ENCODE measurements at regions not wholly inside any gene's neighbourhood (a gene's known extent, or its start where the extent isn't known, plus 50 kb on each side); places are given as distances from the start of the nearest gene placed in this dataset.
"Not testable (repeated sequence)": the region's sequence is repeated elsewhere in the genome, so short reads cannot be mapped to it uniquely, and the experiment has no call there.

GRCh38 chrX:13468096-13468495 is 101.3 kb upstream of the EGFL6 start:
- H3K4me3 Mint-ChIP-seq, result no peak overlapping the region
- H3K27me3 Mint-ChIP-seq (ENCODE audit: low read depth), result no peaks in the 10 kb centered on the region
- H3K36me3 Mint-ChIP-seq (ENCODE audit: insufficient read depth), result peaks cover under 1% of the 10 kb centered on the region
- H3K4me1 Mint-ChIP-seq (ENCODE audit: low read depth), result peaks cover 10% of the 10 kb centered on the region
- DNase-seq, result no peak
- no peak for ATAC-seq
- H3K9me3 Mint-ChIP-seq, result no peaks in the 10 kb centered on the region

GRCh38 chrX:13467243-13467642 is 102.2 kb upstream of the EGFL6 start:
- Mint-ChIP-seq H3K27me3 (ENCODE audit: low read depth) (no peaks in the 10 kb centered on the region), H3K4me1 (ENCODE audit: low read depth) (peaks cover 5% of the 10 kb centered on the region), H3K9me3 (no peaks in the 10 kb centered on the region), H3K4me3 (no peak overlapping the region), H3K36me3 (ENCODE audit: insufficient read depth) (peaks cover 2% of the 10 kb centered on the region)
- no peak for ATAC-seq
- DNase-seq, result no peak

GRCh38 chrX:13464599-13465275 is 104.7 kb upstream of the EGFL6 start:
- ATAC-seq (no peak), DNase-seq (no peak)
- H3K4me3 Mint-ChIP-seq, result no peak overlapping the region
- no peaks in the 10 kb centered on the region for H3K4me1 Mint-ChIP-seq (ENCODE audit: low read depth)
- peaks cover 2% of the 10 kb centered on the region for H3K36me3 Mint-ChIP-seq (ENCODE audit: insufficient read depth)
- no peaks in the 10 kb centered on the region for H3K27me3 Mint-ChIP-seq (ENCODE audit: low read depth)
- no peaks in the 10 kb centered on the region for H3K9me3 Mint-ChIP-seq

- H3K9me3 Mint-ChIP-seq, result no peaks in the 10 kb centered on the region
- H3K36me3 Mint-ChIP-seq (ENCODE audit: insufficient read depth), result peaks cover 2% of the 10 kb centered on the region
- H3K27me3 Mint-ChIP-seq (ENCODE audit: low read depth), result no peaks in the 10 kb centered on the region
- ATAC-seq (no peak), DNase-seq (no peak)
- H3K4me3 Mint-ChIP-seq, result no peak overlapping the region
- H3K4me1 Mint-ChIP-seq (ENCODE audit: low read depth), result no peaks in the 10 kb centered on the region
Measured at GRCh38 chrX:13463608-13464007, 105.8 kb upstream of the EGFL6 start.

DNA sequence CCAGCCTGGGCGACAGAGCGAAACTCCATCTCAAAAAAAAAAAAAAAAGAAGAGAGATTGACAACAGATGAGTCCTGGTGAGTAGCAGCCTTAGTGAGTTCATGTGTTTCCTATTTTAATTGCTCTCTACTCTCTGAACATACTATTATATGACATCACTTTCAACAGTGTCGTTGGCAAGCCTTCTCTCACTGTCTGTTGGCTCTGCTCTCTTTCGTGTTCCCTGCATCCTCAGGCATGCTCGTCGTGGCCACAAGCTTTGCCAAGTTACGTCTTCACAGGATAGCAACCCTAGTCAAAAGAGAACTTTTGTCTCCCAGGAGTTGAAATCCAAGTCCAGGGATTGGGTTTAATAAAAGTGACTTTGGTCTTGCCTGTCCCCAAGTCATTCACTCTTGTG is 117.1 kb upstream of the EGFL6 start:
- Mint-ChIP-seq H3K36me3 (ENCODE audit: insufficient read depth) (no peaks in the 10 kb centered on the region), H3K9me3 (no peaks in the 10 kb centered on the region), H3K4me3 (no peak overlapping the region), H3K27me3 (ENCODE audit: low read depth) (no peaks in the 10 kb centered on the region), H3K4me1 (ENCODE audit: low read depth) (no peaks in the 10 kb centered on the region)
- DNase-seq (no peak), ATAC-seq (no peak)

DNA sequence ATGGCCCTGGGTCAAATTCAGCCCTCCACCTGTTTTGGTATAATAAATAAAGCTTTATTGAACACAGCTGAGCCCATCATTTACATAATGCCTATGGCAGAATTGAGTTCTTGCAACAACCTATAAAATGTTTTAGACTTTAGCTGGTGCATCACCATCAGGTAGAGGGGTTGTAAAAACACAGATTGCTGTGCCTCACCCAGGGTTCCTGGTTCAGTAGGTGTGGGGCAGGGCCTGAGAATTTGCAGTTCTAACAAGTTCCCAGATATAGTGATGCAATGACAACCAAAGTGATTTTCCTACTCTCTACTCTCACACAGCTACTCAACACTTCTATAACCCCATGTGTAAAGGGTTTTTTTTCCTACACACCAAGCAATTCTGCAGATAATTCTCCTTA is 120.0 kb upstream of the EGFL6 start:
- ATAC-seq (no peak), DNase-seq (no peak)
- Mint-ChIP-seq H3K9me3 (peaks cover 3% of the 10 kb centered on the region), H3K4me3 (no peak overlapping the region), H3K36me3 (ENCODE audit: insufficient read depth) (no peaks in the 10 kb centered on the region), H3K4me1 (ENCODE audit: low read depth) (no peaks in the 10 kb centered on the region), H3K27me3 (ENCODE audit: low read depth) (no peaks in the 10 kb centered on the region)

DNA sequence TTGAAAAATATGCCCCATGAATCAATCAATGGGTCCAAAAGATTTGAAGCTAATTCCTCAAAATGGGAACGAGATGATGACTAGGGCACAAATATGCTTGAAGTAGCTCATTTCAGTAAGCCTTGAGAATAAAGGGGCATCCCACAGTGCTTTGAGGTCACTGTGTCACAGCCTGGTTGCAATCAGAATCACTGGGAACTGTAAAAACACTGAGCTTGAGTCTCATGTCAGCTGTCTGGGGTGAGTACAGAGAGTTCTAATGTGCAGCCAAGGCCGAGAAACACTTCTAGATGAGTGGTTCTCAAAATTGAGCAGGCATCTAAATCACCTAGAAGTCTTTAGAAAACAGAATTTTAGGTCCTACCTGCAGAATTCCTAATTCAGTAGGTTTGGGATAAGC is 120.5 kb upstream of the EGFL6 start:
- no peaks in the 10 kb centered on the region for H3K36me3 Mint-ChIP-seq (ENCODE audit: insufficient read depth)
- no peak for ATAC-seq
- H3K4me1 Mint-ChIP-seq (ENCODE audit: low read depth), result no peaks in the 10 kb centered on the region
- no peaks in the 10 kb centered on the region for H3K27me3 Mint-ChIP-seq (ENCODE audit: low read depth)
- H3K9me3 Mint-ChIP-seq, result peaks cover 4% of the 10 kb centered on the region
- no peak overlapping the region for H3K4me3 Mint-ChIP-seq
- no peak for DNase-seq

DNA sequence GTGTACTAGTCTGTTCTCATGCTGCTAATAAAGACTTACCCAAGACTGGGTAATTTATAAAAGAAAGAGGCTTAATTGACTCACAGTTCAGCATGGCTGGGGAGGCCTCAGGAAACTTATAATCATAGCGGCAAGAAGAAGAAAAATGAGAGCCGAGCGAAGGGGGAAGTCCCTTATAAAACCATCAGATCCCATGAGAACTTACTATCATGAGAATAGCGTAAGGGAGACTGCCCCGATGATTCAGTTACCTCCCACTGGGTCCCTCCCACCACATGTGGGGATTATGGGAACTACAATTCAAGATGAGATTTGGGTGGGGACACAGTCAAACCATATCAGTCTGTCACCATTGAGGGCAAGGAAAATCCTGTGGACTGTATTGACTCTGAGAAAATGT is 121.8 kb upstream of the ATXN3L start:
- H3K36me3 Mint-ChIP-seq (ENCODE audit: insufficient read depth); H3K4me3 Mint-ChIP-seq; H3K27me3 Mint-ChIP-seq (ENCODE audit: low read depth); H3K4me1 Mint-ChIP-seq (ENCODE audit: low read depth); DNase-seq; H3K9me3 Mint-ChIP-seq; ATAC-seq: not testable (repeated sequence)

DNA sequence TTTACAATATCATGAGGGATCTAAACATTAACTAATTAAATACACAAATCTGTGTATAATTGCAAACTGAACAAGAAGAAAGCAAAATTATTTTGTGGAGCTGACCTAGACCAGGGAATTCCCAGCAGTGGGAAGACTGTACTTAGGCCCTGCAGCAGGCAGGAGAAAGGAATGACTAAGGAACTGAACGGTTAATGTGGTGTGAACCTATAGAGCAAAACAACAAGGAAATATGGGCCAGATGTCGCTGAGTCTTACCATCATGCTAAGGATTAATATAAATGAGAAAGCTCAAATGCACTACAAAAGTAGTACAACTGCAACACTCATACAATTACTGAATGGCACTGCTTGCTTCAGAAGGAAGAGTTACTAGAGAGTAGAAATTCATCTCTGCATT is 120.3 kb upstream of the ATXN3L start:
- ATAC-seq (no peak), DNase-seq (no peak)
- H3K36me3 Mint-ChIP-seq (ENCODE audit: insufficient read depth), result no peaks in the 10 kb centered on the region
- H3K9me3 Mint-ChIP-seq, result peaks cover 4% of the 10 kb centered on the region
- H3K27me3 Mint-ChIP-seq (ENCODE audit: low read depth), result no peaks in the 10 kb centered on the region
- H3K4me3 Mint-ChIP-seq, result no peak overlapping the region
- no peaks in the 10 kb centered on the region for H3K4me1 Mint-ChIP-seq (ENCODE audit: low read depth)

GRCh38 chrX:13433298-13433605 is 113.4 kb upstream of the ATXN3L start:
- ATAC-seq (no peak), DNase-seq (no peak)
- no peaks in the 10 kb centered on the region for H3K36me3 Mint-ChIP-seq (ENCODE audit: insufficient read depth)
- H3K4me3 Mint-ChIP-seq, result no peak overlapping the region
- peaks cover 7% of the 10 kb centered on the region for H3K4me1 Mint-ChIP-seq (ENCODE audit: low read depth)
- H3K27me3 Mint-ChIP-seq (ENCODE audit: low read depth), result no peaks in the 10 kb centered on the region
- H3K9me3 Mint-ChIP-seq, result no peaks in the 10 kb centered on the region

- no peaks in the 10 kb centered on the region for H3K27me3 Mint-ChIP-seq (ENCODE audit: low read depth)
- no peaks in the 10 kb centered on the region for H3K36me3 Mint-ChIP-seq (ENCODE audit: insufficient read depth)
- DNase-seq (no peak), ATAC-seq (no peak)
- peaks cover 12% of the 10 kb centered on the region for H3K4me1 Mint-ChIP-seq (ENCODE audit: low read depth)
- H3K9me3 Mint-ChIP-seq, result no peaks in the 10 kb centered on the region
- H3K4me3 Mint-ChIP-seq, result no peak overlapping the region
Measured at GRCh38 chrX:13432414-13433297, 112.8 kb upstream of the ATXN3L start.

GRCh38 chrX:13430136-13430827 is 110.4 kb upstream of the ATXN3L start:
- H3K9me3 Mint-ChIP-seq, result no peaks in the 10 kb centered on the region
- H3K4me1 Mint-ChIP-seq (ENCODE audit: low read depth), result peaks cover 12% of the 10 kb centered on the region
- no peak for ATAC-seq
- H3K36me3 Mint-ChIP-seq (ENCODE audit: insufficient read depth), result no peaks in the 10 kb centered on the region
- H3K27me3 Mint-ChIP-seq (ENCODE audit: low read depth), result no peaks in the 10 kb centered on the region
- no peak for DNase-seq
- H3K4me3 Mint-ChIP-seq, result no peak overlapping the region

DNA sequence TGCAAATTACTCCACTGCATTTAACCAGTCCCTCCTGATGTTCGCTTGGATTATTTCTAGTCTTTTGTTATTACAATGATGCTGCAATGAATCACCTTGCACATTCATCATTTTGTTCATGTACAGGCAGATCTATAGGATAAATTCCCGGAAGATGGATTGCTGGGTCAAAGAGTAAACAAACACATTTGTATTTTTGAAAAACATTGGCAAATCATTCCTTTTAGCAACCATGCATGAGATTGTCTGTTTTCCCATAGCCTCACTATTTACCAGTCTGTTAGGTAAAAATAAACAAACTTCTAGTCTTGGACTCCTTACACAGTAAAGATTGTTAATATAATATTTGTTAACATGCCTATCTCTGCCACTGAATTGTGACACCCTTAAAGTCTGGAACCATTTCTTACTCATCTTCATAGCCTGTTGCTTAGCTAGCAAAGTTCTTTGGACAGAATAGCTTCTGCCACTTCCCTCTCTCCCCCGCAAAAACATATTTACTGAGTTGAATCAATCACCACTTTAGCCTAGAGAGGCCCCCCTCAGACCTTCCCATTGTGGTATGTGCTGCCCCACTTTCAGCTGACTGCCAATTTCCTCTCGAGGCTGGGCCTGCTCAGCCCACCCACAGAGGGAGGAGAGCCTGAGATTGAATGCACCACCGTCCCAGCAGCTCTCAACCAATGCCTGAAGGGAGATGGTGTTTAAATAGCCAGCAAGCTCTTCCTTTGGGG is 108.4 kb upstream of the ATXN3L start:
- no peak overlapping the region for H3K4me3 Mint-ChIP-seq
- peaks cover 12% of the 10 kb centered on the region for H3K4me1 Mint-ChIP-seq (ENCODE audit: low read depth)
- no peaks in the 10 kb centered on the region for H3K9me3 Mint-ChIP-seq

DNA sequence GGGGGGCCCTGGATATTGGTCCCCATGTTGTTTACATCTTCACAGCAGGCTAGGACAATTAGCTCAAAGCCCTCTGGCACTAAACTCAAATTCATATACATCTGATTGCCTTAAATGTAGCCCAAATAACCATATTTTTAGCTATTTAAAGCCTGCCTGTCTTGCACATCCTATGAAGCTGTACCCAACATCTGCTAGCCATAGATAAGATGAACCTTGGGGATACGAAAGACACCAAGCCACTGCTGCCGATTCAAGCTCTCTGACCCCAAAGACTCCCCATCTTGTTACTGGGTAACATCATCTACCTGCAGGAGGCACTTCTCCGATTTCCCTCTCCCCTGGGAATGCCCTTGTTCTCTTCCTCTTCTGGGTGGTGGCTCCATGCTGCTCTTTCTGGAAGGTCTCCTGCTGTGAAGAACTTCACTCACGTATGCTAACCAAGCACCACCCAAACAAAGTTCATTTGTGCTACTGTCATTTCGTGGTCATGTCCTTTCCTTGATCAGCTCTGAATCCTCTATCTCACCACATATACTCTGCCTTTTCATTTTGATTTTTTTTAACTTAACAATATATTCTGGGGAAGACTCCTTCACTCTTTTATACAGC is 107.7 kb upstream of the ATXN3L start:
- no peaks in the 10 kb centered on the region for H3K27me3 Mint-ChIP-seq (ENCODE audit: low read depth)

More for the DNA sequence above, 108.4 kb upstream of the ATXN3L start:
- DNase-seq, result no peak
- ATAC-seq, result peak in 1 of 2 donors; percentile 84
- H3K27me3 Mint-ChIP-seq (ENCODE audit: low read depth), result no peaks in the 10 kb centered on the region
- H3K36me3 Mint-ChIP-seq (ENCODE audit: insufficient read depth), result no peaks in the 10 kb centered on the region

More for the DNA sequence above, 107.7 kb upstream of the ATXN3L start:
- DNase-seq (no peak), ATAC-seq (no peak)
- H3K4me1 Mint-ChIP-seq (ENCODE audit: low read depth), result peaks cover 12% of the 10 kb centered on the region
- H3K36me3 Mint-ChIP-seq (ENCODE audit: insufficient read depth), result no peaks in the 10 kb centered on the region
- H3K4me3 Mint-ChIP-seq, result no peak overlapping the region
- H3K9me3 Mint-ChIP-seq, result no peaks in the 10 kb centered on the region

Data from activated T-cell treated with anti-CD3 and anti-CD28 coated beads, Interleukin-2, amount 50 U/mL, for 4 hours (primary cell).